HCT116 (cell line): ENCODE measurements at regions not wholly inside any gene's neighbourhood (a gene's known extent, or its start where the extent isn't known, plus 50 kb on each side); places are given as distances from the start of the nearest gene placed in this dataset.

ENCODE experiments used
- ATAC-seq: fragments of 200-7000 bp; cut with Tn5 transposase; 2 replicates; pipeline ENCODE4 v1.9.1; 2020; ENCODE audit warnings: mild to moderate bottlenecking, moderate library complexity
- BruUV-seq: library from RNA; stranded (reverse); fragments of 400-500 nt; replicated peaks from 2 replicates; lab custom pipeline; 2021; lab: Mats Ljungman, UMichigan
- CTCF ChIA-PET: fragments of 300-600 bp; sonication (Branson Sonifier 250); formaldehyde crosslinking; loops from one replicate; lab custom pipeline; 2021; ENCODE audit warnings: antibody characterized with exemption; lab: Charles Lee
- POLR2A ChIA-PET: fragments of 300-600, 350-600 bp; sonication (Branson Sonifier 250); formaldehyde crosslinking; loops from one replicate; lab custom pipeline; 2021; ENCODE audit warnings: antibody characterized with exemption; lab: Charles Lee
- RAD21 ChIA-PET, 2 experiments: fragments of 300-600 bp; sonication (Branson Sonifier 250); formaldehyde crosslinking; loops; one replicate each; lab custom pipeline; 2023; ENCODE audit warnings: low total read pairs in 2 of 2; ENCODE audit not compliant: uncharacterized antibody in 2 of 2, unreplicated experiment in 2 of 2, low non-redundant PET in 1 of 2; lab: Charles Lee
- DNase-seq: peaks from one replicate; pipeline ENCODE4 v3.0.0-alpha.2; 2010; ENCODE audit warnings: low read depth, low spot score
- H2AFZ ChIP-seq: fragments of 200-600 bp; shearing (Covaris generic), sonication (generic); 2 replicates; pipeline ENCODE4 v1.6.1; 2017; ENCODE audit warnings: low read depth, mixed run types, mixed read lengths, antibody characterized with exemption, low read length; ENCODE audit not compliant: poor library complexity, severe bottlenecking
- H3K27ac ChIP-seq: 2 replicates; pipeline ENCODE4 v1.5.1; 2012; ENCODE audit warnings: low read depth, low read length
- H3K27me3 ChIP-seq: fragments of 200-600 bp; sonication (generic); 2 replicates; pipeline ENCODE4 v1.6.1; 2016; ENCODE audit warnings: mixed run types, low read length, mixed read lengths; ENCODE audit not compliant: insufficient read depth
- H3K36me3 ChIP-seq, 2 experiments: fragments of 200-500 bp in 1 of 2; fragments of 200-600 bp in 1 of 2; sonication (Bioruptor generic) in 1 of 2; sonication (generic) in 1 of 2; 2 replicates each; pipeline versions ENCODE4 v1.5.1 to v1.6.1; 2014 to 2016; ENCODE audit warnings: low read length in 2 of 2, inconsistent platforms in 1 of 2, mixed read lengths in 1 of 2, mixed run types in 1 of 2; ENCODE audit not compliant: insufficient read depth in 2 of 2, control insufficient read depth in 1 of 2
- H3K4me1 ChIP-seq, 2 experiments: fragments of 200-600 bp in 1 of 2; sonication (generic) in 1 of 2; 2 replicates each; pipeline versions ENCODE4 v1.5.1 to v1.6.1; 2012 to 2017; ENCODE audit warnings: low read length in 2 of 2, inconsistent platforms in 1 of 2, mild to moderate bottlenecking in 1 of 2, mixed read lengths in 1 of 2, mixed run types in 1 of 2, moderate library complexity in 1 of 2; ENCODE audit not compliant: insufficient read depth in 2 of 2, control insufficient read depth in 1 of 2
- H3K4me2 ChIP-seq: fragments of 200-600 bp; sonication (generic); 2 replicates; pipeline ENCODE4 v1.6.1; 2017; ENCODE audit warnings: mixed run types, low read length, mixed read lengths
- H3K4me3 ChIP-seq, 2 experiments: fragments of 200-600 bp in 1 of 2; sonication (generic) in 1 of 2; replicated peaks in 1 of 2; 2 replicates each; pipeline ENCODE4 v1.5.1; 2011 to 2016; ENCODE audit warnings: low read length in 2 of 2, control low read depth in 1 of 2, low read depth in 1 of 2, mild to moderate bottlenecking in 1 of 2, mixed read lengths in 1 of 2, mixed run types in 1 of 2
- H3K79me2 ChIP-seq: fragments of 200-600 bp; sonication (generic); 2 replicates; pipeline ENCODE4 v1.6.1; 2017; ENCODE audit warnings: mild to moderate bottlenecking, mixed run types, low read length, moderate library complexity, mixed read lengths; ENCODE audit not compliant: insufficient read depth
- H3K9ac ChIP-seq: fragments of 200-600 bp; sonication (generic); 2 replicates; pipeline ENCODE4 v1.6.1; 2016; ENCODE audit warnings: low read length, mixed read lengths
- H3K9me2 ChIP-seq: fragments of 200-600 bp; sonication (generic), shearing (Covaris generic); 2 replicates; pipeline ENCODE4 v1.6.1; 2017; ENCODE audit warnings: mixed run types, mild to moderate bottlenecking, moderate library complexity; ENCODE audit not compliant: insufficient read depth
- H3K9me3 ChIP-seq, 2 experiments: fragments of 200-500 bp in 1 of 2; fragments of 200-600 bp in 1 of 2; sonication (Bioruptor generic) in 1 of 2; sonication (generic) in 1 of 2; 2 replicates each; pipeline ENCODE4 v1.6.1; 2014 to 2017; ENCODE audit warnings: low read length in 2 of 2, mixed read lengths in 2 of 2, inconsistent platforms in 1 of 2, low read depth in 1 of 2, mild to moderate bottlenecking in 1 of 2, mixed run types in 1 of 2, moderate library complexity in 1 of 2; ENCODE audit not compliant: control insufficient read depth in 1 of 2, insufficient read depth in 1 of 2
- H4K20me1 ChIP-seq: fragments of 200-600 bp; sonication (generic), shearing (Covaris generic); 2 replicates; pipeline ENCODE4 v1.6.1; 2017; ENCODE audit warnings: mixed run types, mild to moderate bottlenecking, moderate library complexity; ENCODE audit not compliant: insufficient read depth
- CBX3 ChIP-seq: IDR thresholded peaks from 2 replicates; pipeline ENCODE4 v1.6.1; 2012; ENCODE audit warnings: low read depth
- ELF1 ChIP-seq: IDR thresholded peaks from 2 replicates; pipeline ENCODE4 v1.6.1; 2012; ENCODE audit warnings: low read depth, borderline replicate concordance
- MAX ChIP-seq: IDR thresholded peaks from 2 replicates; pipeline ENCODE4 v1.6.1; 2012
- POLR2A ChIP-seq: IDR thresholded peaks from 2 replicates; pipeline ENCODE4 v1.7.0; 2011; ENCODE audit warnings: borderline replicate concordance; ENCODE audit not compliant: insufficient read depth, insufficient read length; ENCODE audit errors: extremely low read depth
- YY1 ChIP-seq: IDR thresholded peaks from 2 replicates; pipeline ENCODE4 v1.6.1; 2011; ENCODE audit warnings: low read length, low read depth, moderate library complexity, mild to moderate bottlenecking; ENCODE audit not compliant: insufficient replicate concordance; ENCODE audit errors: extremely low read depth
- ZBTB33 ChIP-seq: IDR thresholded peaks from 2 replicates; pipeline ENCODE4 v1.6.1; 2011; ENCODE audit warnings: mild to moderate bottlenecking, low read length, moderate library complexity; ENCODE audit not compliant: insufficient replicate concordance; ENCODE audit errors: extremely low read depth
- intact Hi-C: fragments of 100-400 bp; cut with micrococcal nuclease; formaldehyde crosslinking; loops from 2 replicates; pipeline ENCODE4 v1.10.0; 2022

GRCh38 chr1:244269169-244269568 lies 182.5 kb downstream of the ADSS2 start:
- H4K20me1 ChIP-seq = no peaks in the 10 kb centered on the region
- no peak overlapping the region for H3K9ac ChIP-seq
- BruUV-seq = no TSS peak
- H3K4me3 ChIP-seq = no peak overlapping the region
- no peaks in the 10 kb centered on the region for H3K79me2 ChIP-seq
- 0 out of 2 replicates have a peak, but pooled peaks cover 6% of the 10 kb centered on the region for H3K27me3 ChIP-seq
- H3K36me3 ChIP-seq = no peaks in the 10 kb centered on the region
- H2AFZ ChIP-seq = no peak overlapping the region
- DNase-seq (no peak), ATAC-seq (no peak)
- ChIA-PET CTCF (no interaction called here), POLR2A (no interaction called here), RAD21 (no interaction called here)
- intact Hi-C loops = no loop called here
- no peak overlapping the region for H3K4me2 ChIP-seq
- no peaks in the 10 kb centered on the region for H3K9me2 ChIP-seq
- peaks cover 6 to 11% of the 10 kb centered on the region in 2 experiments; a peak in 3 of 4 replicates for H3K4me1 ChIP-seq
- no peak overlapping the region for H3K27ac ChIP-seq
- no peak for TF ChIP-seq ELF1
- no peak for TF ChIP-seq YY1
- TF ChIP-seq POLR2A = no peak
- H3K9me3 ChIP-seq = no peaks in the 10 kb centered on the region

GRCh38 chr1:244271004-244271403 lies 180.7 kb downstream of the ADSS2 start:
- H3K79me2 ChIP-seq = no peaks in the 10 kb centered on the region
- DNase-seq (no peak), ATAC-seq (no peak)
- no peaks in the 10 kb centered on the region for H3K27me3 ChIP-seq
- ChIA-PET POLR2A (no interaction called here), RAD21 (no interaction called here), CTCF (no interaction called here)
- intact Hi-C loops = loop anchor here (5.0 to 10.0 kb wide), 2 partner anchors 256 to 424 kb away; no protein-coding TSS in a partner anchor
- no peaks in the 10 kb centered on the region for H3K36me3 ChIP-seq
- TF ChIP-seq CBX3 (no peak), POLR2A (no peak), ZBTB33 (no peak), YY1 (no peak), MAX (no peak)
- BruUV-seq = no TSS peak
- H3K4me1 ChIP-seq = peaks cover 9 to 15% of the 10 kb centered on the region in 2 experiments; a peak in 3 of 4 replicates
- no peak overlapping the region for H3K4me3 ChIP-seq
- H3K9me3 ChIP-seq = no peaks in the 10 kb centered on the region
- no peaks in the 10 kb centered on the region for H4K20me1 ChIP-seq
- H3K9ac ChIP-seq = no peak overlapping the region
- no peak overlapping the region for H3K27ac ChIP-seq
- no peak overlapping the region for H3K4me2 ChIP-seq
- H3K9me2 ChIP-seq = no peaks in the 10 kb centered on the region
- H2AFZ ChIP-seq = no peak overlapping the region
